Lower leg skin (tissue), 4 donors: ENCODE measurements at regions not wholly inside any gene's neighbourhood (a gene's known extent, or its start where the extent isn't known, plus 50 kb on each side); places are given as distances from the start of the nearest gene placed in this dataset.

Experiments
- DNase-seq, 2 donors: peaks; one replicate each; pipeline ENCODE4 v3.0.0-alpha.2; 2019; ENCODE audit warnings: low spot score in 2 of 2
- H3K4me3 ChIP-seq: fragments of 200-600 bp; sonication (generic); 2 replicates; pipeline ENCODE4 v1.5.1; 2017; ENCODE audit warnings: mild to moderate bottlenecking, low read depth; ENCODE audit not compliant: poor library complexity, severe bottlenecking
- CTCF ChIP-seq, 3 donors: fragments of 450-650 bp; IDR thresholded peaks; one replicate each; pipeline ENCODE4 v1.5.1; 2016; ENCODE audit warnings: antibody characterized with exemption in 3 of 3, mild to moderate bottlenecking in 3 of 3, moderate library complexity in 2 of 3
- POLR2A ChIP-seq, 2 donors: fragments of 450-650 bp; IDR thresholded peaks; one replicate each; pipeline ENCODE4 v1.6.1; 2016 to 2017; ENCODE audit warnings: antibody characterized with exemption in 2 of 2, mild to moderate bottlenecking in 1 of 2, moderate library complexity in 1 of 2
- WGBS, 2 donors: methylation state at CpG; one replicate each; pipeline ENCODE4 v1.1.5; 2018; 5-methylcytosine and 5-hydroxymethylcytosine counted together
- intact Hi-C: fragments of 100-400 bp; cut with DNase I; formaldehyde crosslinking; loops from one replicate; pipeline ENCODE4 v1.15.0; 2023; ENCODE audit warnings: low total_unique reads

- H3K4me3 ChIP-seq, result no peak overlapping the region
- WGBS, 2 donors, result 60 to 63% methylated on average over 1 of the region's 1 CpG
- no peak for DNase-seq
- intact Hi-C loops, result no loop called here
- TF ChIP-seq CTCF (IDR thresholded peaks at IDR 0.05), result no peak
- TF ChIP-seq POLR2A (IDR thresholded peaks at IDR 0.05), result no peak
Observed at GRCh38 chr1:185598332-185598731, 135.9 kb upstream of the HMCN1 start.

- 75 to 76% methylated on average over 3 of the region's 3 CpGs for WGBS, 2 donors
- no peak for TF ChIP-seq CTCF (IDR thresholded peaks at IDR 0.05)
- TF ChIP-seq POLR2A (IDR thresholded peaks at IDR 0.05), result no peak
- no peak for DNase-seq
- intact Hi-C loops, result no loop called here
- no peak overlapping the region for H3K4me3 ChIP-seq
Observed at GRCh38 chr1:185595835-185596667, 138.1 kb upstream of the HMCN1 start.

- WGBS, 2 donors, result 68 to 71% methylated on average over 3 of the region's 3 CpGs
- no peak overlapping the region for H3K4me3 ChIP-seq
- intact Hi-C loops, result no loop called here
- no peak for DNase-seq
- TF ChIP-seq POLR2A (IDR thresholded peaks at IDR 0.05), result no peak
- no peak for TF ChIP-seq CTCF (IDR thresholded peaks at IDR 0.05)
Observed at GRCh38 chr1:185594786-185595410, 139.3 kb upstream of the HMCN1 start.

GRCh38 chr1:185593271-185593670 lies 140.9 kb upstream of the HMCN1 start:
- intact Hi-C loops, result no loop called here
- DNase-seq, result no peak
- 31 to 59% methylated on average over 1 of the region's 1 CpG for WGBS, 2 donors
- TF ChIP-seq CTCF (IDR thresholded peaks at IDR 0.05) (no peak), POLR2A (IDR thresholded peaks at IDR 0.05) (no peak)
- H3K4me3 ChIP-seq, result no peak overlapping the region

GRCh38 chr1:185585770-185586169 lies 148.4 kb upstream of the HMCN1 start:
- no peak overlapping the region for H3K4me3 ChIP-seq
- WGBS, 2 donors, result 75 to 83% methylated on average over 8 of the region's 8 CpGs
- DNase-seq, result no peak
- TF ChIP-seq POLR2A (IDR thresholded peaks at IDR 0.05), result no peak
- no peak for TF ChIP-seq CTCF (IDR thresholded peaks at IDR 0.05)
- intact Hi-C loops, result no loop called here
